ENCODE measurements at regions not wholly inside any gene's neighbourhood (a gene's known extent, or its start where the extent isn't known, plus 50 kb on each side); places are given as distances from the start of the nearest gene placed in this dataset.

DNA sequence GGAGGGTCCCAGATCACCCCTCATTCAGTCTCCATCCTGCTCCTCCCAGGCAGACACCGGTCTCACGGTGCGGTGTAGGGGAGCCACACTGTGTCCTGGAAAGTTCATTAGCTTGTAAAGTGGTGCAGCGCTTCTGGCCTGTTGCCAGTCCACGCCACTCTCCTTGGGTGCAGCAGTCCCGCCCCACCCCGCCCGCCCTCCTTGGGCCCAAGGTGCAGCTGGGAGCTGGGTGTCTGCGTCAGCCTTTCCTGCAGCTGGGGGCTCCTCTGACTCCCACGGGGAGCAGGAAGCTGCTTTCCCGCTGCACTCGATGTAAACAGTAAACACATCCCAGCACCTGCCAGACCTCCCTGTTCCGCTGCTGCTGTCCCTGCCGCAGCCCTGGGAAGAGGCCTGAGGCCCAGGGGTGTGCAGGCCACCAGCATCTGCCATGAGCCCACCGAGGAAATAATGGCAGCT, 53.8 kb upstream of the ASB18 start:
- in situ Hi-C loops (cut with HindIII; ENCODE audit: low pct_ligation_motif_present, low pct_unique_long_range_greater_than_20kb, low sequenced_read_pairs) = no loop called here
- no peak for DNase-seq

DNA sequence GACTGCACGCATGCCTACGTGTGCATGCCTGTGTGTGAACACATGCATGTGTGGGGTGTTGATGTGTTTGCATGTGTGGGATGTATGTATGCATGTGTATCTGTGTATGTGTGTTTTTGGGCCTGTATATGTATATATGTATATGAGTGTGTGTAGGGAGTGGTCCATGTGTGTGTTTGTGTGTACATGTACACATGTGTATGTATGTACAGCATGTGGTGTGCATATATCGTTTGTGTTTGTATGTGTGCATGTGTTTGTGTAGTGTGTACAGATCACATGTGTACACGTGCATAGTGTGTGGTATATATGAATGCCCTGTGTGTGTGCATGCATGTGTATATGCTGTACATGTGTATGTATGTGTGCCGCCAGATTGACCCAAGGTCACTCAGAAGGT, 54.2 kb upstream of the ASB18 start:
- no peak for DNase-seq
- in situ Hi-C loops (cut with HindIII; ENCODE audit: low pct_ligation_motif_present, low pct_unique_long_range_greater_than_20kb, low sequenced_read_pairs) = no loop called here

DNA sequence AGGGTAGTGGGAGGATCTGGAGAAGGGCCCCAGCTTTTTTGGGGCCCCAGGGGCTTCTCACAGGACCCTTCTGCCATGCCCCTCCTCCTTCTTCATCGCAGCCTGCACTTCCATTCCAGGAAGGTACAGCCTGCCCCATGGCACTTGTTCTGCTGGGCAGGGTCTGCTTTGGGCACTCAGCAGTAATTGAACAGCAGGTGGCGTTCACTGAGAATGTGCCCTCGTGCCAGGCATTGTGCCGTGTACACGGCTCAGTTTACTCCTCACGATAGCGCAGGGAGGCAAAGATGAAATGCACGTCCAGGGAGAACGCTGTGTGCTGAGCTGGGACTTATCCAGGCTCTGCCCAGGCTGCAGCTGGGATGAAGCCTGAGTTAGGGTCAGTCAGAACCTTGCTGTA, 54.8 kb upstream of the ASB18 start:
- no peak for DNase-seq
- in situ Hi-C loops (cut with HindIII; ENCODE audit: low pct_ligation_motif_present, low pct_unique_long_range_greater_than_20kb, low sequenced_read_pairs) = no loop called here

DNA sequence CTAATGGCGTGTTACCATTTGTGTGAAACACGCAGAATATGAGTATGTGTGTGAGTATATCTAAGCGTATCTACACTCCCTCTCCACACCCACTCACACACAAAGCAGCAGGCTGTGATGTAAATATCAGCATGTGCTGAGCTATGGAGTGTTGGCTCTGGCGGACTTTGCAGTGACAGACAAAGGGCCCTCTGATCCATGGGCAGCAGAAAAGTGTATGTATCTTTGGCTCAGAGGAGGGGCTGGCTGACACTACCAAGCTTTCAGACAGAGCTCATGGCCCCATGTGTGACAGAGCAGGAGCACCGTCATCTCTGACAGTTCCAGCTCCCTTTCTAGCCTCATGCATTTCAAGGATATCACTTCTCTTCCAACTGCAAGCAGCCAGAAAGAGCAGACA, 57.2 kb upstream of the ASB18 start:
- in situ Hi-C loops (cut with HindIII; ENCODE audit: low pct_ligation_motif_present, low pct_unique_long_range_greater_than_20kb, low sequenced_read_pairs) = no loop called here
- DNase-seq = no peak

DNA sequence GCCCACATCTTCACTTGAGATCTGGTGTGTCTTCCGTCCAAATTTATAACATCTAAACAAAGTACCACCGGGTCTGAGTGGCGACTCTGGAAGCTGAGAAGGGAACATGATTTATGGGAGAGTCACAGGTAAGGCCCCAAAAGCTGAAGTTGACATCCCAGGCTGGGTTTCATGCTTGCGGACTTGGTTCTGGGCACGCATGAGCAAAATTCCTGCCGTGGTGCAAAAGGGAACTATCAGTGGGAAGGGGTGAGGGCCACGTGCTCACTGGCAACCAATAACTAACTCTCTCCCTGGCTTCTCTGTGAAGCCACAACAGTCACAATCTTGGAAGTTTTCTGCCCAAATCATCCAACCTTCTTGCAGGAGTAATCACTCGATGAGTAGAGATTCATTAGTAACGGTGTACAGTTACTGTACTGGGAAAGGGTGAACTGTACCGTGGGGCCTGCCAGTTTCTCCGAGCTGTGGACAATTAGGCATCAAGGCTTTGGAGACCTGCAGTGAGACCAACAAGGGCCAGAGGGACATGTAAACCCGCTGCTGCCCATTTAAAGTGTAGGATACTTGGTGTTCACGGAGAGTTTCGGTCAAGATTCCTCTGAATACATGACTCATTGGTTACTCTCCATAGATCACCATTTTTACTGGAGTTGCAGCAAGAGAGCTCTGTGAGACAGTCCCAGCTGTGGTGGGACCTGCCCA, 69.4 kb upstream of the ASB18 start:
- DNase-seq = no peak
- in situ Hi-C loops (cut with HindIII; ENCODE audit: low pct_ligation_motif_present, low pct_unique_long_range_greater_than_20kb, low sequenced_read_pairs) = no loop called here

GRCh38 chr2:236334122-236334876, 70.1 kb upstream of the ASB18 start:
- in situ Hi-C loops (cut with HindIII; ENCODE audit: low pct_ligation_motif_present, low pct_unique_long_range_greater_than_20kb, low sequenced_read_pairs) = no loop called here
- no peak for DNase-seq

- DNase-seq = no peak
- in situ Hi-C loops (cut with HindIII; ENCODE audit: low pct_ligation_motif_present, low pct_unique_long_range_greater_than_20kb, low sequenced_read_pairs) = no loop called here
Observed at GRCh38 chr2:236335696-236336574, 71.7 kb upstream of the ASB18 start.

GRCh38 chr2:236336575-236337464, 72.6 kb upstream of the ASB18 start:
- no peak for DNase-seq
- in situ Hi-C loops (cut with HindIII; ENCODE audit: low pct_ligation_motif_present, low pct_unique_long_range_greater_than_20kb, low sequenced_read_pairs) = no loop called here

- DNase-seq = no peak
- in situ Hi-C loops (cut with HindIII; ENCODE audit: low pct_ligation_motif_present, low pct_unique_long_range_greater_than_20kb, low sequenced_read_pairs) = no loop called here
Observed at GRCh38 chr2:236337465-236338325, 73.5 kb upstream of the ASB18 start.

GRCh38 chr2:236338495-236339184, 74.4 kb upstream of the ASB18 start:
- DNase-seq = no peak
- in situ Hi-C loops (cut with HindIII; ENCODE audit: low pct_ligation_motif_present, low pct_unique_long_range_greater_than_20kb, low sequenced_read_pairs) = no loop called here

DNA sequence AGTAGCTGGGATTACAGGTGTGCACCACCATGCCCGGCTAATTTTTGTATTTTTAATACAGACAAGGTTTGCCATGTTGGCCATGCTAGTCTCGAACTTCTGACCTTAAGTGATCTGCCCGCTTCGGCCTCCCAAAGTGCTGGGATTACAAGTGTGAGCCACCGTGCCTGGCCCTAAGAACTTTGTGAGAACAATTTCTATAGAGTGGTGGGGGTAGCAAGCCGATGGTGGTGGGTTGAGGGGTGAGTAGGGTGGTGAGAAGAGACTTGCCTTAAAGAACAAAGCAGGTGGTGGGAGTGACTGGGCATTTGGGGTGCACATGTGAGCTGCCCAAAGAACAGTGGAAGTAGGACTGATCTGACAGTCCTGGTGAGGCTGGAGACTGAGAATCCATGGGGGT, 76.0 kb upstream of the ASB18 start:
- in situ Hi-C loops (cut with HindIII; ENCODE audit: low pct_ligation_motif_present, low pct_unique_long_range_greater_than_20kb, low sequenced_read_pairs) = no loop called here
- DNase-seq = no peak

- in situ Hi-C loops (cut with HindIII; ENCODE audit: low pct_ligation_motif_present, low pct_unique_long_range_greater_than_20kb, low sequenced_read_pairs) = no loop called here
- DNase-seq = no peak
Observed at GRCh38 chr2:236341067-236341466, 76.9 kb upstream of the ASB18 start.

GRCh38 chr2:236341721-236342120, 77.5 kb upstream of the ASB18 start:
- in situ Hi-C loops (cut with HindIII; ENCODE audit: low pct_ligation_motif_present, low pct_unique_long_range_greater_than_20kb, low sequenced_read_pairs) = no loop called here
- no peak for DNase-seq

DNA sequence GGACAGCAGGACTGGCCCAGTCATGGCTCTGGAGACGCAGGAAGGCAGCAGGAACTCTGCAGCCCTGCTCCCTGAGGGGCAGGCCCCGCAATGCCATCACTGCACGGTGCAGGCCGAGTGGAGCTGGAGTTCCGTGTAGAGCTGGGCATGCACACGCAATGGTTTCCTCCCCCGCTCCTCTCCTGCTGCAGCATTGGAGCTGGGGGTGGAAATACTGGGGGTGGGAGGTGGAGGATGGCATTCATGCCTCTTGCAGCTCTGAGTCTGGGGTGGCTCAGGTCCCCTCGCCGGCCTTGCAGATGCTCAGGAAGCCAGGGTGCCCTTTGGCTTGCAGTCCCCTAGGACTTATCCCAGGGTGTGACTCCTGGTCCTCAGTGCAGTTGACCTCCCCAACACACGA, 78.3 kb upstream of the ASB18 start:
- no peak for DNase-seq
- in situ Hi-C loops (cut with HindIII; ENCODE audit: low pct_ligation_motif_present, low pct_unique_long_range_greater_than_20kb, low sequenced_read_pairs) = no loop called here

DNA sequence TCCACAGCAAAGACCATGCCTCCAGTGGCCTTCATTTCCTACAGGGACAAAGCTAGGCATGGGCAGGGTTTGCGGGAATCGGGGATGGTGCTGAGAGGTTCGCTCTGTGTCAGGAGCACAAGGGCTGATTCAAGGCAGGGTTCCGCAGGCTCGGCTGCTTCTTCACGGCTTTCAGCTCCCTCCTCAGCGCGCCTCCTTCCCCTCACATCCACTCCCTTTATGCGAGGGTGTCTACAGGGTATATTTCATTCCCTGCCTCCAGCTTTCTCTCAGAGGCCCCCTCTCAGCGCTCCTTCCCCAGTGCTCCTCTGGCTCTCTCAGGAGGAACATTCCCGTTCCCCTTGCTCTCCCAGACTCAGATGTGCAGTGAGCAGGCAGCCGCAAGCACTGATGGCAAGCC, 78.7 kb upstream of the ASB18 start:
- in situ Hi-C loops (cut with HindIII; ENCODE audit: low pct_ligation_motif_present, low pct_unique_long_range_greater_than_20kb, low sequenced_read_pairs) = no loop called here
- DNase-seq = no peak

DNA sequence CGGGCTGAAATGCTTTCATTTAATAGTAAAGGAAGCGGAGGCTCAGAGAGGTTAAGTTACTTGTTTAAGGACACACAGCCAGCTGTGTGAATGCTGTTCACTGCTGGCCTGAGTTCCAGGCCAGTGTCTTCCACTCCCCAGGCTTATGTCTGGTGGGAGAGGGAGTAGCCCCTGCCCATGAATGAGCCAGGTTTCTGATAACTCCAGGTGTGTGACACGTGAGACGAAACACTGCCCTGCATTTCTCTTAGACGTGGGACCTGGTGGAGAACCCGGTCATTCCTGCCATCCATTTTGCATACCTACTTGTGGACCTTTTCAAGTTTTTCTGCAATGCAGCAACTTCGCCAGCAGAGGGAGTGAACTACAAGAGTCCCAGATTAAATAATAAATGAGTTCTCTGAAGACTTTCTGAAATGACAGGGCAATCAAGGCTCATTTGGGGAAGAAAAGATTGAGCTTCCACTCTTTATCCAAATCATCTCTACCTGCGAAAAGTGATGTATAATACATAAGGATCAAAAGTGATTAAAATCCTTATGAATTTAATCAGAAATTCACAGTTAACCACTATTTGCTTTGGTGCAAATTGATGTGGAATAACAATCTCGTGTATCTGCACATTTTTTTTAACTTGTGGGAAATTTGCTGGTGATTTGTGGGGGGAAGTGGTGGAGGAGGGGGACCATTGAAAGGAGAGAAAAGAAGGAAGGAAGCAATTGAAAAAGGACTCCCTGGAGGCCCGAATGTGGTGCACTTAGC, 79.4 kb upstream of the ASB18 start:
- in situ Hi-C loops (cut with HindIII; ENCODE audit: low pct_ligation_motif_present, low pct_unique_long_range_greater_than_20kb, low sequenced_read_pairs) = no loop called here
- peak; percentile 80 for DNase-seq

Measured in ACHN (cell line).